Esophagus squamous epithelium (tissue), 4 donors: ENCODE measurements at regions not wholly inside any gene's neighbourhood (a gene's known extent, or its start where the extent isn't known, plus 50 kb on each side); places are given as distances from the start of the nearest gene placed in this dataset.

Experiments used
- POLR2A ChIP-seq, 4 donors: fragments of 450-650 bp; IDR thresholded peaks; one replicate each; pipeline ENCODE4 v1.6.1; 2017; ENCODE audit warnings: antibody characterized with exemption in 4 of 4, mild to moderate bottlenecking in 4 of 4, moderate library complexity in 3 of 4
- TF ChIP-seq, protein P1 (sequence below), 6 experiments: fragments of 450-650 bp in 4 of 6; fragments of 200-600 bp in 2 of 6; sonication (generic) in 2 of 6; IDR thresholded peaks; one replicate each; pipeline ENCODE4 v1.5.1; 2016 to 2019; ENCODE audit warnings: antibody characterized with exemption in 6 of 6, mild to moderate bottlenecking in 4 of 6, moderate library complexity in 4 of 6

GRCh38 chr12:75707983-75708382, 196.6 kb upstream of the KRR1 start:
- TF ChIP-seq, protein P1, sequence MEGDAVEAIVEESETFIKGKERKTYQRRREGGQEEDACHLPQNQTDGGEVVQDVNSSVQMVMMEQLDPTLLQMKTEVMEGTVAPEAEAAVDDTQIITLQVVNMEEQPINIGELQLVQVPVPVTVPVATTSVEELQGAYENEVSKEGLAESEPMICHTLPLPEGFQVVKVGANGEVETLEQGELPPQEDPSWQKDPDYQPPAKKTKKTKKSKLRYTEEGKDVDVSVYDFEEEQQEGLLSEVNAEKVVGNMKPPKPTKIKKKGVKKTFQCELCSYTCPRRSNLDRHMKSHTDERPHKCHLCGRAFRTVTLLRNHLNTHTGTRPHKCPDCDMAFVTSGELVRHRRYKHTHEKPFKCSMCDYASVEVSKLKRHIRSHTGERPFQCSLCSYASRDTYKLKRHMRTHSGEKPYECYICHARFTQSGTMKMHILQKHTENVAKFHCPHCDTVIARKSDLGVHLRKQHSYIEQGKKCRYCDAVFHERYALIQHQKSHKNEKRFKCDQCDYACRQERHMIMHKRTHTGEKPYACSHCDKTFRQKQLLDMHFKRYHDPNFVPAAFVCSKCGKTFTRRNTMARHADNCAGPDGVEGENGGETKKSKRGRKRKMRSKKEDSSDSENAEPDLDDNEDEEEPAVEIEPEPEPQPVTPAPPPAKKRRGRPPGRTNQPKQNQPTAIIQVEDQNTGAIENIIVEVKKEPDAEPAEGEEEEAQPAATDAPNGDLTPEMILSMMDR (IDR thresholded peaks at IDR 0.05), result no peak
- no peak for TF ChIP-seq POLR2A (IDR thresholded peaks at IDR 0.05)
